Trophoblast cell (in vitro differentiated cells and primary cell): ENCODE measurements at regions not wholly inside any gene's neighbourhood (a gene's known extent, or its start where the extent isn't known, plus 50 kb on each side); places are given as distances from the start of the nearest gene placed in this dataset.

Experiments used
- DNase-seq, 2 donors: peaks; one replicate each; pipeline ENCODE4 v3.0.0-alpha.2; 2016
- H2AFZ ChIP-seq: 2 replicates; pipeline ENCODE4 v1.6.1; 2013; ENCODE audit warnings: low read length, moderate library complexity, mild to moderate bottlenecking; ENCODE audit not compliant: insufficient read depth, poor library complexity
- H2AK5ac ChIP-seq: 2 replicates; pipeline ENCODE4 v1.6.1; 2013; ENCODE audit warnings: mild to moderate bottlenecking, low read length
- H2BK120ac ChIP-seq: 2 replicates; pipeline ENCODE4 v1.6.1; 2013; ENCODE audit warnings: low read length, mild to moderate bottlenecking, moderate library complexity; ENCODE audit not compliant: insufficient read depth, poor library complexity
- H2BK12ac ChIP-seq: 2 replicates; pipeline ENCODE4 v1.6.1; 2013; ENCODE audit warnings: mild to moderate bottlenecking, low read length, moderate library complexity
- H2BK5ac ChIP-seq: 2 replicates; pipeline ENCODE4 v1.6.1; 2013; ENCODE audit warnings: low read length, low read depth, moderate library complexity, mild to moderate bottlenecking; ENCODE audit not compliant: poor library complexity
- H3K14ac ChIP-seq: 2 replicates; pipeline ENCODE4 v1.6.1; 2013; ENCODE audit warnings: mild to moderate bottlenecking, low read length
- H3K18ac ChIP-seq: 2 replicates; pipeline ENCODE4 v1.6.1; 2013; ENCODE audit warnings: mild to moderate bottlenecking, low read length
- H3K23ac ChIP-seq: 2 replicates; pipeline ENCODE4 v1.6.1; 2013; ENCODE audit warnings: low read length
- H3K27ac ChIP-seq: 2 replicates; pipeline ENCODE4 v1.5.1; 2013; ENCODE audit warnings: low read depth, mild to moderate bottlenecking, inconsistent platforms, low read length, moderate library complexity
- H3K27me3 ChIP-seq: 2 replicates; pipeline ENCODE4 v1.6.1; 2013; ENCODE audit warnings: inconsistent platforms, mild to moderate bottlenecking, low read length, moderate library complexity; ENCODE audit not compliant: insufficient read depth
- H3K36me3 ChIP-seq, 2 experiments: 1 replicate in 1 of 2; 2 replicates in 1 of 2; pipeline ENCODE4 v1.6.1; 2013; ENCODE audit warnings: low read length in 2 of 2, mild to moderate bottlenecking in 2 of 2, moderate library complexity in 1 of 2; ENCODE audit not compliant: insufficient read depth in 2 of 2, control insufficient read depth in 1 of 2
- H3K4ac ChIP-seq: 2 replicates; pipeline ENCODE4 v1.6.1; 2013; ENCODE audit warnings: low read depth, mild to moderate bottlenecking, low read length, moderate library complexity
- H3K4me1 ChIP-seq, 2 experiments: 1 replicate in 1 of 2; 2 replicates in 1 of 2; pipeline ENCODE4 v1.6.1; 2013; ENCODE audit warnings: low read length in 2 of 2, mild to moderate bottlenecking in 2 of 2, moderate library complexity in 1 of 2; ENCODE audit not compliant: insufficient read depth in 2 of 2, control insufficient read depth in 1 of 2
- H3K4me2 ChIP-seq: 2 replicates; pipeline ENCODE4 v1.6.1; 2013; ENCODE audit warnings: inconsistent platforms, mild to moderate bottlenecking, low read length, moderate library complexity
- H3K4me3 ChIP-seq: 2 replicates; pipeline ENCODE4 v1.5.1; 2013; ENCODE audit warnings: mild to moderate bottlenecking, low read depth, low read length, inconsistent platforms
- H3K79me1 ChIP-seq: one replicate; pipeline ENCODE4 v1.6.1; 2013; ENCODE audit warnings: low read length
- H3K79me2 ChIP-seq: 2 replicates; pipeline ENCODE4 v1.6.1; 2013; ENCODE audit warnings: low read length, mild to moderate bottlenecking; ENCODE audit not compliant: control insufficient read depth, insufficient read depth, poor library complexity
- H3K9ac ChIP-seq: 2 replicates; pipeline ENCODE4 v1.6.1; 2013; ENCODE audit warnings: mild to moderate bottlenecking, low read length
- H3K9me3 ChIP-seq: 2 replicates; pipeline ENCODE4 v1.6.1; 2013; ENCODE audit warnings: low read depth, mild to moderate bottlenecking, control low read depth, inconsistent platforms, low read length; ENCODE audit not compliant: insufficient read depth
- H4K12ac ChIP-seq: 2 replicates; pipeline ENCODE4 v1.6.1; 2013; ENCODE audit warnings: low read depth, mild to moderate bottlenecking, low read length, moderate library complexity
- H4K8ac ChIP-seq: 2 replicates; pipeline ENCODE4 v1.6.1; 2013; ENCODE audit warnings: low read depth, mild to moderate bottlenecking, low read length, moderate library complexity
- H4K91ac ChIP-seq: one replicate; pipeline ENCODE4 v1.6.1; 2013; ENCODE audit warnings: low read depth, mild to moderate bottlenecking, low read length, moderate library complexity
- WGBS: extraction: QIAGEN DNeasy Blood & Tissue Kit; methylation state at CpG from one replicate; pipeline ENCODE4 v1.1.7; 2013; ENCODE audit warnings: missing lambda C conversion rate; ENCODE audit not compliant: insufficient read length, insufficient coverage; ENCODE audit errors: extremely low coverage; 5-methylcytosine and 5-hydroxymethylcytosine counted together

GRCh38 chr7:12110425-12110824 is 100.7 kb upstream of the TMEM106B start:
- Histone ChIP-seq H3K23ac (no peak overlapping the region), H4K8ac (no peak overlapping the region), H3K9ac (no peak overlapping the region), H3K27me3 (no peaks in the 10 kb centered on the region), H3K14ac (no peak overlapping the region), H2AFZ (no peak overlapping the region), H2BK12ac (no peak overlapping the region), H3K79me2 (no peaks in the 10 kb centered on the region), H2AK5ac (no peak overlapping the region), H3K4me1 (peaks cover 0 to 3% of the 10 kb centered on the region in 2 experiments), H3K18ac (no peak overlapping the region), H4K91ac (no peak overlapping the region), H4K12ac (no peak overlapping the region), H2BK5ac (no peak overlapping the region), H2BK120ac (no peak overlapping the region), H3K36me3 (no peaks in the 10 kb centered on the region), H3K4me3 (no peak overlapping the region), H3K27ac (no peak overlapping the region), H3K9me3 (no peaks in the 10 kb centered on the region), H3K4me2 (no peak overlapping the region), H3K79me1 (no peaks in the 10 kb centered on the region), H3K4ac (no peak overlapping the region)
- WGBS: no CpG with 5 or more reads among the region's 3 CpGs
- DNase-seq: no peak

GRCh38 chr7:12111422-12112405 is 99.4 kb upstream of the TMEM106B start:
- no peak overlapping the region for H3K23ac ChIP-seq
- WGBS: no CpG with 5 or more reads among the region's 47 CpGs

GRCh38 chr7:12117170-12117569 is 93.9 kb upstream of the TMEM106B start:
- Histone ChIP-seq H3K4ac (no peak overlapping the region), H2AK5ac (no peak overlapping the region), H4K8ac (no peak overlapping the region), H3K79me2 (no peaks in the 10 kb centered on the region), H4K91ac (no peak overlapping the region), H3K36me3 (no peaks in the 10 kb centered on the region), H2BK12ac (no peak overlapping the region), H2BK5ac (no peak overlapping the region), H3K14ac (no peak overlapping the region), H3K23ac (no peak overlapping the region), H3K9me3 (no peaks in the 10 kb centered on the region), H3K9ac (no peak overlapping the region), H3K27ac (no peak overlapping the region), H4K12ac (no peak overlapping the region), H2BK120ac (no peak overlapping the region), H3K79me1 (no peaks in the 10 kb centered on the region), H3K4me2 (no peak overlapping the region), H3K18ac (no peak overlapping the region), H2AFZ (no peak overlapping the region), H3K27me3 (no peaks in the 10 kb centered on the region), H3K4me3 (no peak overlapping the region), H3K4me1 (no peaks in the 10 kb centered on the region)
- DNase-seq: no peak
- WGBS: no CpG with 5 or more reads among the region's 2 CpGs

More at GRCh38 chr7:12111422-12112405, 99.4 kb upstream of the TMEM106B start:
- Histone ChIP-seq H3K4me1 (peaks cover 0 to 3% of the 10 kb centered on the region in 2 experiments), H2AK5ac (no peak overlapping the region), H2BK12ac (no peak overlapping the region), H2BK120ac (no peak overlapping the region), H3K36me3 (no peaks in the 10 kb centered on the region), H3K27me3 (no peaks in the 10 kb centered on the region), H3K4me3 (peak overlapping the region; percentile 1), H3K18ac (no peak overlapping the region), H2AFZ (no peak overlapping the region), H4K91ac (no peak overlapping the region), H3K4ac (no peak overlapping the region), H3K4me2 (peak overlapping the region; percentile 60), H3K27ac (no peak overlapping the region), H2BK5ac (no peak overlapping the region), H3K9ac (no peak overlapping the region), H3K14ac (no peak overlapping the region), H4K8ac (no peak overlapping the region), H3K9me3 (no peaks in the 10 kb centered on the region), H3K79me2 (no peaks in the 10 kb centered on the region), H4K12ac (no peak overlapping the region), H3K79me1 (no peaks in the 10 kb centered on the region)
- peak in 1 of 2 donors; percentile 5 for DNase-seq

- no peak overlapping the region for H3K27ac ChIP-seq
- H3K79me2 ChIP-seq: no peaks in the 10 kb centered on the region
- H3K4ac ChIP-seq: no peak overlapping the region
- no CpG with 5 or more reads among the region's 4 CpGs for WGBS
- H3K27me3 ChIP-seq: no peaks in the 10 kb centered on the region
- H4K91ac ChIP-seq: no peak overlapping the region
- H3K4me1 ChIP-seq: no peaks in the 10 kb centered on the region
- H2AK5ac ChIP-seq: no peak overlapping the region
- H2BK12ac ChIP-seq: no peak overlapping the region
- H2BK5ac ChIP-seq: no peak overlapping the region
- H3K14ac ChIP-seq: no peak overlapping the region
- no peaks in the 10 kb centered on the region for H3K79me1 ChIP-seq
- no peak overlapping the region for H3K18ac ChIP-seq
- no peak overlapping the region for H3K4me2 ChIP-seq
- H2BK120ac ChIP-seq: no peak overlapping the region
- H4K12ac ChIP-seq: no peak overlapping the region
- no peaks in the 10 kb centered on the region for H3K36me3 ChIP-seq
- H4K8ac ChIP-seq: no peak overlapping the region
- no peak overlapping the region for H2AFZ ChIP-seq
- no peak for DNase-seq
- no peaks in the 10 kb centered on the region for H3K9me3 ChIP-seq
- no peak overlapping the region for H3K23ac ChIP-seq
- no peak overlapping the region for H3K4me3 ChIP-seq
- H3K9ac ChIP-seq: no peak overlapping the region
Observed at GRCh38 chr7:12119620-12120303, 91.3 kb upstream of the TMEM106B start.
